Subcutaneous abdominal adipose tissue (tissue), 5 donors: ENCODE measurements at regions not wholly inside any gene's neighbourhood (a gene's known extent, or its start where the extent isn't known, plus 50 kb on each side); places are given as distances from the start of the nearest gene placed in this dataset.

Experiments used
- H3K27ac ChIP-seq: one replicate; pipeline ENCODE4 v1.7.0; 2013; ENCODE audit warnings: low read depth, mild to moderate bottlenecking, inconsistent platforms, low read length, moderate library complexity
- H3K27me3 ChIP-seq, 5 donors: one replicate each; pipeline ENCODE4 v1.7.0; 2013; ENCODE audit warnings: low read length in 5 of 5, inconsistent platforms in 1 of 5; ENCODE audit not compliant: control insufficient read depth in 5 of 5, insufficient read depth in 4 of 5
- H3K36me3 ChIP-seq, 5 donors: one replicate each; pipeline ENCODE4 v1.7.0; 2013; ENCODE audit warnings: low read length in 5 of 5; ENCODE audit not compliant: control insufficient read depth in 5 of 5, insufficient read depth in 5 of 5
- H3K4me1 ChIP-seq, 5 donors: one replicate each; pipeline ENCODE4 v1.7.0; 2013; ENCODE audit warnings: low read length in 5 of 5, mild to moderate bottlenecking in 3 of 5, moderate library complexity in 1 of 5; ENCODE audit not compliant: control insufficient read depth in 5 of 5, insufficient read depth in 5 of 5
- H3K4me3 ChIP-seq, 5 donors: one replicate each; pipeline ENCODE4 v1.7.0; 2013; ENCODE audit warnings: low read length in 5 of 5, low read depth in 1 of 5
- H3K9ac ChIP-seq, 5 donors: one replicate each; pipeline ENCODE4 v1.7.0; 2013; ENCODE audit warnings: low read length in 5 of 5, mild to moderate bottlenecking in 4 of 5, moderate library complexity in 3 of 5
- H3K9me3 ChIP-seq, 5 donors: one replicate each; pipeline ENCODE4 v1.7.0; 2013; ENCODE audit warnings: low read length in 5 of 5; ENCODE audit not compliant: control insufficient read depth in 5 of 5
- donor health status: healthy.
- donor health status: healthy.
- donor health status: healthy.
- donor health status: healthy.
- donor health status: healthy.

DNA sequence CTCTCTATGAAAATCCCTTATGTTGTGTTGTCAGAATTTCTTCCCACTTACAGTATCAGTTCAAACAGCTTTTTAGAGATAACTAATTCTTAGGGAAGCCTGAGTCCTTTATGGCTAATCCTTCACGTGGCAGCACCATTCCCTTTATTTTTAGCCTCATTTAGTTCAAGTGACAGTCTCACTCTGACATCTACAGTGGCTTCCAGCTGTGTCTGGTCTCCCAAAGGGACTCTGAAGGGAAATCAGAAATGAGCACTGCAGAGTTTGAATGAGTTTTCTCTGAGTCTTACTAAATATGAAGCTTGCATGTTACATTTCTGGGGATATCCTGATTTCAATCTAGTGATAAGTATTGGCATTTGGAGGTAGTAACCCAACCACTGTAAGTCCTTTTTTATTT is 1104.1 kb downstream of the CDH11 start:
- Histone ChIP-seq H3K9ac (no peak overlapping the region), H3K27me3 (no peaks in the 10 kb centered on the region), H3K4me3 (no peak overlapping the region), H3K9me3 (no peaks in the 10 kb centered on the region), H3K4me1 (peaks cover 0 to 3% (median 0%) of the 10 kb centered on the region in 5 donors), H3K36me3 (no peaks in the 10 kb centered on the region), H3K27ac (no peak overlapping the region)

DNA sequence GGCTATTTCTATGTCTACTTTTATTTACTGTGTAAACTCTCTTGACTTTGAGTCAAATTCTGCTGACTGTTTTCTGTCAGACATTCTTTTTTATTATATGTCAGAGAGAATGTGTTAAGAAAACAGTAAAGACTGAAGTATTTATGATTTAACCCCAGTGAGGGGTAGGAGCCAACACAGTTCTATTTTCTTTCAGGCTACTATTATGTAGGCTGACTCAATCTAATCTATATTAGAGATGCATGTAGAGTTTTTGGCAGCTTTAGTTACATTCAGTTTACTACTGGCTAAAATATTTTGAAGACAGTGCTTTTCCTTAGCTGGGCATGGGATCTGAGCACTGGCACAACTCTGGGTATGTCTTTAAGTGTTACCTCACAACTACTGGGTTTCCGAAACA is 1108.0 kb downstream of the CDH11 start:
- no peak overlapping the region for H3K4me3 ChIP-seq
- H3K36me3 ChIP-seq: no peaks in the 10 kb centered on the region
- peaks cover 0 to 3% (median 0%) of the 10 kb centered on the region in 5 donors for H3K4me1 ChIP-seq
- H3K27ac ChIP-seq: no peak overlapping the region
- H3K27me3 ChIP-seq: no peaks in the 10 kb centered on the region
- no peaks in the 10 kb centered on the region for H3K9me3 ChIP-seq
- H3K9ac ChIP-seq: no peak overlapping the region

DNA sequence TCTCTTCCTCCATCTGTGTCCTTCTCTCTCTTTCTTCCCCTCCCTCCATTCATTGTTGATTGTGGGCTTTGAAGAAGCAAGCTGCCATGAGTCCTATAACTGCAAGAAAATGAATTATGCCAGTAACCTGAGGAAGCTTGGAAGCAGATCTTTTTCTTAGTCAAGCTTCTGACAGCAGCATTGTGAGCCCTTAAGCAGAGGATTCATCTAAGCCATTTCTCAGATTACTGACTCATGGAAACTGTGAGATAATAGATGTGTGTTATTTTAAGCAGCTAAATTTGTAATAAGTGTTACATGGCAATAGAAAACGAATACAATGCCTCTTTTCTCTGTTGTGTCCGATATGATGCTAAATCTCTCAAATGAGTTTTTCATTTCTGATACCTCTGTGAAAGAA is 1109.7 kb downstream of the CDH11 start:
- Histone ChIP-seq H3K27me3 (no peaks in the 10 kb centered on the region), H3K9me3 (no peaks in the 10 kb centered on the region), H3K4me3 (no peak overlapping the region)

DNA sequence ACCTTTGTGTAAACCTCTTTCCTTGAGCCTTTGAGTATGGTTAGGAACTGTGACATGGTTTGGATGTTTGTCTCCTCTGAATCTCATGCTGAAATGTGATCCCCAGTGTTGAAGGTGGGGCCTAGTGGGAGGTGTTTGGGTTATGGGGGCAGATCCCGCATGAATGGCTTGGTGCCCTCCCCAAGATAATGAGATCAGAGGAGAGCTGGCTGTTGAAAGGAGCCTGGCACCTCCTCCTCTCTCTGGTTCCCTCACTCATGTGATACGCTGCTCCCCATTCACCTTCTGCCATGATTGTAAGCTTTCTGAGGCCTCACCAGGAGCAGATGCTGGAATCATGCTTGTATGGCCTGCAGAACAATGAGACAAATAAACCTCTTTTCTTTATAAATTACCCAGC is 1110.2 kb downstream of the CDH11 start:
- no peaks in the 10 kb centered on the region for H3K27me3 ChIP-seq
- H3K4me3 ChIP-seq: no peak overlapping the region
- H3K36me3 ChIP-seq: no peaks in the 10 kb centered on the region
- no peaks in the 10 kb centered on the region for H3K9me3 ChIP-seq
- H3K27ac ChIP-seq: no peak overlapping the region
- peaks cover 0 to 3% (median 0%) of the 10 kb centered on the region in 5 donors for H3K4me1 ChIP-seq
- H3K9ac ChIP-seq: no peak overlapping the region

More for the DNA sequence above, 1109.7 kb downstream of the CDH11 start:
- H3K27ac ChIP-seq: no peak overlapping the region
- H3K36me3 ChIP-seq: no peaks in the 10 kb centered on the region
- peaks cover 0 to 3% (median 0%) of the 10 kb centered on the region in 5 donors for H3K4me1 ChIP-seq
- no peak overlapping the region for H3K9ac ChIP-seq

DNA sequence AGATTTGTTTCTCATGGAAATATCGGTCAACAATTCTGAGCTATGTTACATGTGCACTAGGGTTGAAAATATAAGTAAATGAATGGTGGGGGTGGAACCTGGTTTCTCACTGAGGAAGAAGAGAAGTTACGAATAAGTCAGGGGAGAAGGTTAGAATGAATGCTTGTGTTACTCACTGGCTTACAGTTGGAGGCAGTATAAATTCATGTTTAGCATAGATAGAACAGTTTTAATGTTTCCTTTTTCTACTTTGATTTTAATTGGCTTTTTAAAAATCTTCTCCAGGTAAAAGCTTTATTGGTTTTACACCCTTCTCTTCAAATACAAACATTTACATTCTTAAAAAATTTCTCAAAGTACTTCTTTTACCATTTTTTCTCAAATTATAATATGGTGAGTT is 1113.7 kb downstream of the CDH11 start:
- H3K36me3 ChIP-seq: no peaks in the 10 kb centered on the region
- no peaks in the 10 kb centered on the region for H3K27me3 ChIP-seq
- H3K9me3 ChIP-seq: no peaks in the 10 kb centered on the region
- H3K9ac ChIP-seq: no peak overlapping the region
- H3K4me3 ChIP-seq: no peak overlapping the region
- H3K27ac ChIP-seq: no peak overlapping the region
- H3K4me1 ChIP-seq: no peaks in the 10 kb centered on the region

DNA sequence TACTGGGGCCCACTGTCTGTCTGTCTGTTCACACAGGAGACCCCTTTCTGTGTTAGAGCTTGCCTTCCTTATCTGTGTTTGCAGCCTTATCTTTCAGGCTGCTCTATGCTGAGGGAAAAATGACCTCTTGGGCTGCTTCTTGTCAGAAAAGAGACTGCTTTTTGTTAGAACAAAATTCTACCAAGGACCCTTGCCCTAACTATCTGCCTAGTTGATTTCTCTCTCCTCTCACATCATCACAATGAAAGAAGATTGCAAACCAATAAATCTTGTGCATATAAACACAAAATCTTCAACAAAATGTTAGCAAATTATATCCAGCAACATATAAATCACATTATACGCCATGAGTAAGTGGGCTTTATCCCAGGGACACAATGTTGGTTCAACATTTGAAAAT is 1117.7 kb downstream of the CDH11 start:
- H3K4me1 ChIP-seq: no peaks in the 10 kb centered on the region
- no peak overlapping the region for H3K4me3 ChIP-seq
- H3K9ac ChIP-seq: no peak overlapping the region
- H3K36me3 ChIP-seq: no peaks in the 10 kb centered on the region
- H3K27ac ChIP-seq: no peak overlapping the region
- H3K9me3 ChIP-seq: no peaks in the 10 kb centered on the region
- no peaks in the 10 kb centered on the region for H3K27me3 ChIP-seq

DNA sequence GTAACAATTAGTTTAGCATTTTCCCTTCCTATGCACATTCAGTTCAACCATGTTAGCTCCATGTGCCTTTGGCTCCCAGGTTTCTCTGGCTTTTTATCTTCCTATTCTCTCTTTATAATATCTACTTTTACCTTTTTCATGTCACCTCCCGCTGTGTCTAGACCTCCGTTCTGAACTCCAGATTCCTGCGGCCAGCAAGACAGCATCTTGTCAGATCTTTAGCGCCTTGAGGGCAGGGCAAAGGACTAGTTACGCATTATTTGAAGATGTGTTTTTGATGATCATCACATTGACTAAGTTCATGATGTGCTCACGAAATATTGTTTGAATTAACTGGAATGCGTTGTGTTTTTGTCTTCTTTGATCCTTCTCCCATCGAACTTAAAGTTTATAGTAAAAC is 1126.8 kb downstream of the CDH11 start:
- Histone ChIP-seq H3K9ac (no peak overlapping the region), H3K27me3 (no peaks in the 10 kb centered on the region), H3K9me3 (no peaks in the 10 kb centered on the region), H3K27ac (no peak overlapping the region), H3K36me3 (no peaks in the 10 kb centered on the region), H3K4me1 (no peaks in the 10 kb centered on the region), H3K4me3 (no peak overlapping the region)

DNA sequence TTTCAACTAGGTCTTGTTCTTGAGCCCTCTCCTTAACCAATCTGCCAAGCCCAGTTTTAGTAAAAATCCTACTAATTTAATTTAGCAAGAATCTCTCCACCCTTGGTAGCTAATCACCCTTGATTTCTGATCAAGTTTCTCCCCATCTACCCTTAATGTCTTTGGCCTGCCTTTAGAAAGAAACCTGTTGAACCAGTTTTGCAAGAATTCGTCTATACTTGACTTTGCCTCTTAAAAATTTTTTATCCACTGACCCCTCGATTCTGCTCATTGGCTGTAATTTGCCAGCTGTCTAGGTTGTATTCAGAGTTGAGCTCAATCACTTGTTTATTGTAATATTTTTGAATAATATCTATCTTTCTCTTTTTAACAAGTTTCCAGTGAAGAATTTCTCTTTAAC is 1138.5 kb downstream of the CDH11 start:
- Histone ChIP-seq H3K27ac (no peak overlapping the region), H3K36me3 (no peaks in the 10 kb centered on the region), H3K4me3 (no peak overlapping the region), H3K27me3 (no peaks in the 10 kb centered on the region), H3K4me1 (no peaks in the 10 kb centered on the region), H3K9ac (no peak overlapping the region), H3K9me3 (peaks cover 0 to 3% (median 0%) of the 10 kb centered on the region in 5 donors)

DNA sequence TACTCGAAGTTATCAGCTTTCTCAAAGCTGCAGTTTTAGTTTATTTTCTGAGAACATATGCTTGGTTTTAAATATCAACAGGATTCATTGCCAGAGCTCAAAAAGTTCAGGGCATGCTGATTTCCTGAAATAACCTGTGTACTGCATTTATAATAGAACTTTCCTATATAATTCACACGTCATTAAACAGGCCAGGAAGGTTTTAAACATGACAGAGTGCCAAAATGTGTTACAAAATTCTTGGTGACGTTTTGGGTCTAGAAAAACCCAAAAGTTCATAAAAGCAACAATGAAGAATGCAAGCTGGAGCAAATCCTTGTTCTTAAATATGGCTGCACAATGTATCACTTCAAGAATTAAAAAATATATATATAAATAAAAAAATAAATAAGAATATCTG is 1139.1 kb downstream of the CDH11 start:
- no peak overlapping the region for H3K9ac ChIP-seq

DNA sequence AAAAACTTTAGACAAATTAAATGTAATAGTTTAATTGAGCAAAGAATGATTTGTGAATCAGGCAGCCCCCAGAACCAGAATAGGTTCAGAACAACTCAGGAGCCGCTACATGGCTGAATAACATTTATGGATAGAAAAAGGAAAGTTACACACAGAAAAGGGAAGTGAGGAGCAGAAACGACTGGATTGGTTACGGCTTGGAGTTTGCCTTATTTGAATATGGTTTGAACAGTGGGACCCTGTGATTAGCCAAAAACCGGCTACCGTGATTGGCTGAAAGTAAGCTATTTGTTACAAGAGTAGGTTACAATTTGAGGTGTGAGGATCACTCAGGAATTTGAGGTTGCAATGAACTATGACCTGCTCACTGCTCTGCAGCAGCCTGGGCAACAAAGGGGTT is 1139.8 kb downstream of the CDH11 start:
- Histone ChIP-seq H3K27me3 (no peaks in the 10 kb centered on the region), H3K9ac (no peak overlapping the region), H3K4me3 (no peak overlapping the region), H3K36me3 (no peaks in the 10 kb centered on the region), H3K9me3 (peaks cover 0 to 3% (median 0%) of the 10 kb centered on the region in 5 donors), H3K4me1 (no peaks in the 10 kb centered on the region), H3K27ac (no peak overlapping the region)

More for the DNA sequence above, 1139.1 kb downstream of the CDH11 start:
- Histone ChIP-seq H3K27me3 (no peaks in the 10 kb centered on the region), H3K27ac (no peak overlapping the region), H3K4me3 (no peak overlapping the region), H3K9me3 (peaks cover 0 to 3% (median 0%) of the 10 kb centered on the region in 5 donors), H3K4me1 (no peaks in the 10 kb centered on the region), H3K36me3 (no peaks in the 10 kb centered on the region)

DNA sequence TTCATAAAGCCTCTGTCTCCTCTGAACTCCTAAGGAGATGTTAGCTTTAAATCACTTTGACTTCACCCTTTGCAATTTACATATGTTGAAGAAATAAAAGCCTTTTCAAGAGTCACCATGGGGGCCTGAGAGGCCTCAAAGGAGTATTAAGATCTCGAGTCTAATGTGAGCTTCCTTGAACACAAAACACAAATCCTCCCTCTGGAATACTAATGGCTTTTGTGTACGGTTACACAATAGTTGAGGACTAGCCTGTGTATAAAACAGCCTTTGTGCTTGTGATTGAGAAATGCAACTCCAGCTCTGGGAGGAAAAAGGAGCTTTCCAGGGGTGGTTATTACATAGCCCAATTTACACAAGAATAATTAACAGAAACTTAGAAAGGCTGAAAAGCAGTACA is 1140.2 kb downstream of the CDH11 start:
- H3K27ac ChIP-seq: no peak overlapping the region

More for the DNA sequence above, 1140.2 kb downstream of the CDH11 start:
- Histone ChIP-seq H3K36me3 (no peaks in the 10 kb centered on the region), H3K4me1 (no peaks in the 10 kb centered on the region), H3K9ac (no peak overlapping the region), H3K4me3 (no peak overlapping the region), H3K27me3 (no peaks in the 10 kb centered on the region), H3K9me3 (peaks cover 0 to 3% (median 0%) of the 10 kb centered on the region in 5 donors)
